HG03457 (cell line): ENCODE measurements at regions not wholly inside any gene's neighbourhood (a gene's known extent, or its start where the extent isn't known, plus 50 kb on each side); places are given as distances from the start of the nearest gene placed in this dataset.

ENCODE experiments used
- ATAC-seq: cut with Tn5 transposase; IDR thresholded peaks from one replicate; pipeline ENCODE4 v1.9.1; 2021; ENCODE audit warnings: moderate number of reproducible peaks; ENCODE audit not compliant: unreplicated experiment

- no peak for ATAC-seq
These were observed 1989.9 kb upstream of the CELF4 start for GRCh38 chr18:39555496-39555895.

- no peak for ATAC-seq
These were observed 1985.1 kb upstream of the CELF4 start for GRCh38 chr18:39550701-39551100.

GRCh38 chr18:39549144-39549543, 1983.5 kb upstream of the CELF4 start:
- no peak for ATAC-seq

GRCh38 chr18:39531659-39532058, 1966.1 kb upstream of the CELF4 start:
- ATAC-seq: no peak

GRCh38 chr18:39529358-39529757, 1963.8 kb upstream of the CELF4 start:
- no peak for ATAC-seq

- ATAC-seq: no peak
These were observed 1961.9 kb upstream of the CELF4 start for GRCh38 chr18:39527465-39527864.

- no peak for ATAC-seq
These were observed 1958.8 kb upstream of the CELF4 start for GRCh38 chr18:39524370-39524769.

GRCh38 chr18:39523281-39523680, 1957.7 kb upstream of the CELF4 start:
- no peak for ATAC-seq

- no peak for ATAC-seq
These were observed 1955.6 kb upstream of the CELF4 start for GRCh38 chr18:39521164-39521563.

- ATAC-seq: no peak
These were observed 1954.1 kb upstream of the CELF4 start for GRCh38 chr18:39519741-39520140.

- ATAC-seq: no peak
These were observed 1949.7 kb upstream of the CELF4 start for GRCh38 chr18:39515299-39515698.

GRCh38 chr18:39513186-39513585, 1947.6 kb upstream of the CELF4 start:
- ATAC-seq: no peak

- ATAC-seq: no peak
These were observed 1941.2 kb upstream of the CELF4 start for GRCh38 chr18:39506581-39507330.

GRCh38 chr18:39500306-39500705, 1934.7 kb upstream of the CELF4 start:
- no peak for ATAC-seq

- ATAC-seq: no peak
These were observed 1932.2 kb upstream of the CELF4 start for GRCh38 chr18:39497821-39498220.

- no peak for ATAC-seq
These were observed 1931.4 kb upstream of the CELF4 start for GRCh38 chr18:39496986-39497385.

- ATAC-seq: no peak
These were observed 1928.8 kb upstream of the CELF4 start for GRCh38 chr18:39494211-39494896.

GRCh38 chr18:39491408-39491807, 1925.8 kb upstream of the CELF4 start:
- no peak for ATAC-seq

GRCh38 chr18:39489431-39489830, 1923.8 kb upstream of the CELF4 start:
- ATAC-seq: no peak

GRCh38 chr18:39487932-39488331, 1922.3 kb upstream of the CELF4 start:
- ATAC-seq: no peak

- ATAC-seq: no peak
These were observed 1920.7 kb upstream of the CELF4 start for GRCh38 chr18:39486268-39486667.

GRCh38 chr18:39485696-39486095, 1920.1 kb upstream of the CELF4 start:
- no peak for ATAC-seq

- no peak for ATAC-seq
These were observed 1915.7 kb upstream of the CELF4 start for GRCh38 chr18:39481281-39481680.
